ENCODE measurements at regions not wholly inside any gene's neighbourhood (a gene's known extent, or its start where the extent isn't known, plus 50 kb on each side); places are given as distances from the start of the nearest gene placed in this dataset.

DNA sequence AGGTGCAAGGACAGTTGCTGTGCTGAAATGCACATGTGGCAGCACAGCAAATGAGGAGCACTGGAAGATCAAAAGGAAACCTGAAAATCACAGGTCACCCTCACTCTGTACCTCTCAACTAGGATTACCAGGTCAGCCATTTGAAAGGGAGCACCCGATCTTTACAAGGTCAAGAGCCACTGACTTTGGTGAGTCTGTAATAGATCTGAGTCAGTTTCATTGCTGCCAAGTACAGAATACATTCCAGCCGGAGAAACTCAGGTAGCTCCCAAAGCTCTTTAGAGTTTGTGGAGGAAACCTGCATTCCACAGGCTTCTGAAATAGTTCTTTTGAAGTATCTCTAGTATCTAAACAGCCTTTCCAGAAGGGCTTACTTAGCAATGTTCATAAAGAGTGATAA lies 217.5 kb downstream of the SNX13 start:
- Histone ChIP-seq H3K9me2 (replicated peaks; ENCODE audit: insufficient read depth, low read length) (no peaks in the 10 kb centered on the region), H3K4me2 (ENCODE audit: low read depth, low read length) (no peak overlapping the region), H3K9me3 (replicated peaks; ENCODE audit: insufficient read depth, low read length) (no peaks in the 10 kb centered on the region), H3K27ac (ENCODE audit: low read length) (no peak overlapping the region), H3K79me2 (ENCODE audit: low read length) (no peaks in the 10 kb centered on the region), H4K20me1 (ENCODE audit: insufficient read depth, low read length) (no peaks in the 10 kb centered on the region), H3K27me3 (replicated peaks; ENCODE audit: insufficient read depth, low read length) (no peaks in the 10 kb centered on the region), H3F3A (ENCODE audit: insufficient read depth, low read length) (no peaks in the 10 kb centered on the region), H3K4me3 (ENCODE audit: low read length) (no peak overlapping the region), H2AFZ (ENCODE audit: low read length) (no peak overlapping the region), H3K4me1 (ENCODE audit: low read length) (no peaks in the 10 kb centered on the region), H3K36me3 (replicated peaks; ENCODE audit: insufficient read depth, low read length) (no peaks in the 10 kb centered on the region), H3K9ac (ENCODE audit: low read length) (no peak overlapping the region)
- no peak for TF ChIP-seq EZH2phosphoT487 (IDR thresholded peaks at IDR 0.05; ENCODE audit: low read length)
- no peak for TF ChIP-seq CTCF (IDR thresholded peaks at IDR 0.05; ENCODE audit: low read length)
- TF ChIP-seq EZH2 (optimal IDR thresholded peaks at IDR 0.05; ENCODE audit: low read depth, low read length) = no peak
- no peak for DNase-seq

DNA sequence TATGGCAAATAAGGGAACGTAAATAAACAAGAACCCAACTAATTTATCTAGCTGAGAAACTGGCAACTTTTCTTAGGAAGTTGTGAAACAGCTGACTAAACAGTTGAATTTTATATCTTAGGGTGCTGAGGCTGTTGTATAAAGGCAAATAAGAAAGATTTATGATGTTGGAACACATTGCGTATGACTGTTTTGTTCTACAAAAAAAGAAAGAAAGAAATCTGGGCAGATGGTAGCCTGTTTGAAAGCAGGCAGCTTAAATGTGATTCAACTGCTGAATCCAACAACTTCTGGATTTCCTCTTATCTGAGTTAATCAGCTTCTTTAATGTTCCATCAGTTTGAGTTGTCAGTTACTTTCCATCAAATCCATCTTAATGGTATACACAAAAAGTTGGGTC lies 214.5 kb downstream of the SNX13 start:
- no peaks in the 10 kb centered on the region for H3K36me3 ChIP-seq (replicated peaks; ENCODE audit: insufficient read depth, low read length)

GRCh38 chr7:17732083-17732482 lies 208.2 kb downstream of the SNX13 start:
- no peak overlapping the region for H3K9ac ChIP-seq (ENCODE audit: low read length)
- no peaks in the 10 kb centered on the region for H3K79me2 ChIP-seq (ENCODE audit: low read length)
- H3K27me3 ChIP-seq (replicated peaks; ENCODE audit: insufficient read depth, low read length) = no peaks in the 10 kb centered on the region
- no peak overlapping the region for H2AFZ ChIP-seq (ENCODE audit: low read length)
- DNase-seq = no peak
- no peak for TF ChIP-seq CTCF (IDR thresholded peaks at IDR 0.05; ENCODE audit: low read length)
- TF ChIP-seq EZH2phosphoT487 (IDR thresholded peaks at IDR 0.05; ENCODE audit: low read length) = no peak
- no peak for TF ChIP-seq EZH2 (optimal IDR thresholded peaks at IDR 0.05; ENCODE audit: low read depth, low read length)
- H3K9me2 ChIP-seq (replicated peaks; ENCODE audit: insufficient read depth, low read length) = no peaks in the 10 kb centered on the region
- no peaks in the 10 kb centered on the region for H3F3A ChIP-seq (ENCODE audit: insufficient read depth, low read length)
- H3K4me3 ChIP-seq (ENCODE audit: low read length) = no peak overlapping the region
- no peak overlapping the region for H3K27ac ChIP-seq (ENCODE audit: low read length)
- H3K4me1 ChIP-seq (ENCODE audit: low read length) = no peaks in the 10 kb centered on the region
- no peaks in the 10 kb centered on the region for H3K36me3 ChIP-seq (replicated peaks; ENCODE audit: insufficient read depth, low read length)
- no peaks in the 10 kb centered on the region for H4K20me1 ChIP-seq (ENCODE audit: insufficient read depth, low read length)
- H3K9me3 ChIP-seq (replicated peaks; ENCODE audit: insufficient read depth, low read length) = no peaks in the 10 kb centered on the region
- no peak overlapping the region for H3K4me2 ChIP-seq (ENCODE audit: low read depth, low read length)

More for the DNA sequence above, 214.5 kb downstream of the SNX13 start:
- H3K27me3 ChIP-seq (replicated peaks; ENCODE audit: insufficient read depth, low read length) = no peaks in the 10 kb centered on the region
- H3K9me3 ChIP-seq (replicated peaks; ENCODE audit: insufficient read depth, low read length) = no peaks in the 10 kb centered on the region
- no peaks in the 10 kb centered on the region for H3K9me2 ChIP-seq (replicated peaks; ENCODE audit: insufficient read depth, low read length)
- TF ChIP-seq EZH2 (optimal IDR thresholded peaks at IDR 0.05; ENCODE audit: low read depth, low read length) (no peak), EZH2phosphoT487 (IDR thresholded peaks at IDR 0.05; ENCODE audit: low read length) (no peak), CTCF (IDR thresholded peaks at IDR 0.05; ENCODE audit: low read length) (no peak)
- no peaks in the 10 kb centered on the region for H3K79me2 ChIP-seq (ENCODE audit: low read length)
- H3K27ac ChIP-seq (ENCODE audit: low read length) = no peak overlapping the region
- no peak overlapping the region for H3K9ac ChIP-seq (ENCODE audit: low read length)
- no peaks in the 10 kb centered on the region for H4K20me1 ChIP-seq (ENCODE audit: insufficient read depth, low read length)
- H3K4me3 ChIP-seq (ENCODE audit: low read length) = no peak overlapping the region
- no peak overlapping the region for H2AFZ ChIP-seq (ENCODE audit: low read length)
- H3K4me2 ChIP-seq (ENCODE audit: low read depth, low read length) = no peak overlapping the region
- H3F3A ChIP-seq (ENCODE audit: insufficient read depth, low read length) = no peaks in the 10 kb centered on the region
- H3K4me1 ChIP-seq (ENCODE audit: low read length) = no peaks in the 10 kb centered on the region
- no peak for DNase-seq

All from MM.1S (cell line).